MCF 10A (cell line): ENCODE measurements at regions not wholly inside any gene's neighbourhood (a gene's known extent, or its start where the extent isn't known, plus 50 kb on each side); places are given as distances from the start of the nearest gene placed in this dataset.

Source experiments
- BruUV-seq: library from RNA; stranded (reverse); fragments of 400-500 nt; replicated peaks from 2 replicates; lab custom pipeline; 2021; lab: Mats Ljungman, UMichigan
- CTCF ChIA-PET: fragments of 300-600 bp; sonication (Branson Sonifier 250); formaldehyde crosslinking; extraction: SDS; loops from one replicate; lab custom pipeline; 2021; ENCODE audit warnings: antibody characterized with exemption, inconsistent platforms; lab: Yijun Ruan, JAX
- POLR2A ChIA-PET: fragments of 300-600, 350-650 bp; sonication (Branson Sonifier 250); formaldehyde crosslinking; extraction: SDS; loops from one replicate; lab custom pipeline; 2020; ENCODE audit warnings: antibody characterized with exemption, inconsistent platforms; lab: Yijun Ruan, JAX
- DNase-seq: peaks from one replicate; pipeline ENCODE4 v3.0.0-alpha.2; 2018; ENCODE audit not compliant: unreplicated experiment
- H3K27ac Mint-ChIP-seq: one replicate; pipeline ENCODE4 v1.8.0; 2022; ENCODE audit warnings: mild to moderate bottlenecking, low read depth, mixed read lengths; ENCODE audit not compliant: unreplicated experiment
- H3K27me3 Mint-ChIP-seq: one replicate; pipeline ENCODE4 v1.8.0; 2022; ENCODE audit warnings: mixed read lengths; ENCODE audit not compliant: insufficient read depth, unreplicated experiment
- H3K36me3 Mint-ChIP-seq: one replicate; pipeline ENCODE4 v1.8.0; 2022; ENCODE audit warnings: mild to moderate bottlenecking, moderate library complexity, mixed read lengths; ENCODE audit not compliant: insufficient read depth, unreplicated experiment
- H3K4me1 Mint-ChIP-seq: one replicate; pipeline ENCODE4 v1.8.0; 2022; ENCODE audit warnings: mixed read lengths; ENCODE audit not compliant: insufficient read depth, unreplicated experiment
- H3K4me3 Mint-ChIP-seq: one replicate; pipeline ENCODE4 v1.8.0; 2022; ENCODE audit warnings: mild to moderate bottlenecking, moderate library complexity, mixed read lengths; ENCODE audit not compliant: unreplicated experiment
- H3K9me3 Mint-ChIP-seq: one replicate; pipeline ENCODE4 v1.8.0; 2022; ENCODE audit warnings: mixed read lengths; ENCODE audit not compliant: unreplicated experiment
- intact Hi-C: fragments of 100-400 bp; cut with micrococcal nuclease; formaldehyde crosslinking; loops from 2 replicates; pipeline ENCODE4 v1.14.1; 2022
- TF ChIP-seq, protein P1 (sequence below): fragments of 200-600 bp; IDR thresholded peaks from one replicate; pipeline ENCODE4 v1.8.0; 2022; ENCODE audit warnings: antibody characterized with exemption, mild to moderate bottlenecking; ENCODE audit not compliant: unreplicated experiment

DNA sequence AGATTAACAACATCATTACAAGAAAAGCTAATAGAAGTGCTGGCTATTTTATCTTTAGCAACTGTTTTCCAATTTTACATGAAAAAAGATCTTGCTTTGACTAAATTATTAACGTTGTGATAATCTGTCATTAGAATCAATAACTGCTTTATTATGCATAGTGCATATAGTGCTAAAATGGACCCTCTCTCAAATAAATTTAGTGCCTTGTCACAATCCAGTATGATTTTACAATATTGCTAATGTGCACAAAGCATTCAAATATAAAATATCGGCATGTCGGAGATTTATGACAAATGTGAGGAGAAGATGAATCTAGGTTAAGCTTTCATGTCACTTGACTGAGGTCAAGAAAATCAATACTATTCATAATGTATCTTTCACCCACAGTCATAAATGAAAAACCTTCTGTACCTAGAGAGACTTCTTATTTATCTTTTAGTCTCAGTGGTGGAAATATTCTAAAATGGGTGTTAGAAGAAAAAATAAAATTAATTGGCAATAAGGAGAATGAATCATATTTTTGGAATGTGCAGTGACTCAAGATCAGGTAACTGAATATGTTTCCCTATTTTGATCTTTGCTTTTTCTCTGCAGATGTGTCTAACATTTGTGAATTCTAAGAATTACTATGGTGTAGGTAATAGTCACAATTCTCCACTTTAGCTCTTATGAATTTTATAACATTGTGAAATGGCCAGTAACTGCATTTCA is 672.9 kb upstream of the GRAMD2B start:
- Mint-ChIP-seq H3K4me1 (peaks cover 18% of the 10 kb centered on the region), H3K9me3 (no peaks in the 10 kb centered on the region), H3K4me3 (no peak overlapping the region), H3K36me3 (no peaks in the 10 kb centered on the region), H3K27ac (no peak overlapping the region), H3K27me3 (no peaks in the 10 kb centered on the region)
- POLR2A ChIA-PET: interaction anchor here (0.6 to 0.8 kb wide), 2 partner anchors 204 to 739 kb away, joined by 3 to 4 read pairs; no protein-coding TSS in a partner anchor
- TF ChIP-seq, protein P1, sequence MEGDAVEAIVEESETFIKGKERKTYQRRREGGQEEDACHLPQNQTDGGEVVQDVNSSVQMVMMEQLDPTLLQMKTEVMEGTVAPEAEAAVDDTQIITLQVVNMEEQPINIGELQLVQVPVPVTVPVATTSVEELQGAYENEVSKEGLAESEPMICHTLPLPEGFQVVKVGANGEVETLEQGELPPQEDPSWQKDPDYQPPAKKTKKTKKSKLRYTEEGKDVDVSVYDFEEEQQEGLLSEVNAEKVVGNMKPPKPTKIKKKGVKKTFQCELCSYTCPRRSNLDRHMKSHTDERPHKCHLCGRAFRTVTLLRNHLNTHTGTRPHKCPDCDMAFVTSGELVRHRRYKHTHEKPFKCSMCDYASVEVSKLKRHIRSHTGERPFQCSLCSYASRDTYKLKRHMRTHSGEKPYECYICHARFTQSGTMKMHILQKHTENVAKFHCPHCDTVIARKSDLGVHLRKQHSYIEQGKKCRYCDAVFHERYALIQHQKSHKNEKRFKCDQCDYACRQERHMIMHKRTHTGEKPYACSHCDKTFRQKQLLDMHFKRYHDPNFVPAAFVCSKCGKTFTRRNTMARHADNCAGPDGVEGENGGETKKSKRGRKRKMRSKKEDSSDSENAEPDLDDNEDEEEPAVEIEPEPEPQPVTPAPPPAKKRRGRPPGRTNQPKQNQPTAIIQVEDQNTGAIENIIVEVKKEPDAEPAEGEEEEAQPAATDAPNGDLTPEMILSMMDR: no peak
- CTCF ChIA-PET: no interaction called here
- no TSS peak for BruUV-seq
- intact Hi-C loops: loop anchor here (10.0 kb wide), 1 partner anchor 336 kb away; no protein-coding TSS in a partner anchor
- DNase-seq: peak; percentile 18

DNA sequence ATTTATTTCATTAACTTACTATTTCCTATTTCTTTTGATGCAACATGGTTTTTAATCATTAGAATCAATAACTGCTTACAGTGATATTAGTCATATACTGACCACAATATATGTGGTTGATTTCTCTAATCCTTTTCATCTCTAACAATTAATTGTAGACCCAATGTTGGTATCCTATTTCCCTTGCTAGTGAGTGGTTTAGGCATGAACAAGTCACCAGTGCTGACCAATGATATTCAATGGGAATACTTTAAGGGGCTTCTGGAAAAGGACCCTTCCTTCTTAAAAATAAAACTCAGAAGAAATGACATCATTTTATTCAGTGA is 672.4 kb upstream of the GRAMD2B start:
- ChIA-PET CTCF (interaction anchor here (0.5 kb wide), 1 partner anchor 378 kb away, joined by 3 read pairs; no protein-coding TSS in a partner anchor), POLR2A (interaction anchor here (0.7 to 0.8 kb wide), 2 partner anchors 203 to 724 kb away, joined by 3 read pairs; no protein-coding TSS in a partner anchor)
- no TSS peak for BruUV-seq
- Mint-ChIP-seq H3K9me3 (no peaks in the 10 kb centered on the region), H3K4me1 (peaks cover 18% of the 10 kb centered on the region), H3K27me3 (no peaks in the 10 kb centered on the region), H3K27ac (no peak overlapping the region), H3K36me3 (no peaks in the 10 kb centered on the region), H3K4me3 (no peak overlapping the region)
- TF ChIP-seq, protein P1: no peak
- intact Hi-C loops: loop anchor here (10.0 kb wide), 1 partner anchor 336 kb away; no protein-coding TSS in a partner anchor
- no peak for DNase-seq

DNA sequence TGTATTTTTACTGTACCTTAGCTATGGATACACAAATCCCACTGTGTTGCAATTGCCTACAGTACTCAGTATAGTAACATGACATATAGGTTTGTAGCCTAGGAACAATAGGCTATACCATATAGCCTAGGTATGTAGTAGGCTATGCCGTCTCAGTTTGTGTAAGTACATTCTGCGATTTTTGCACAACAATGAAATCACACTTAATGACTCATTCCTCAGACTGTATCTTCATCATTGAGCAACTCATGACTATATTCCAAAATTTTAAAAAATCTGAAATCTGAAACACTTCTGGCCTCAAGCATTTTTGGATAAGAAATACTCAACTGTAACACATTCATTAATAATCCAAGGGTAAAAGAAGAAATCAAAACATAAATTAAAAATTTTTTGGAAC is 666.8 kb upstream of the GRAMD2B start:
- ChIA-PET CTCF (no interaction called here), POLR2A (no interaction called here)
- intact Hi-C loops: loop anchor here (10.0 kb wide), 1 partner anchor 342 kb away; no protein-coding TSS in a partner anchor
- Mint-ChIP-seq H3K4me3 (no peak overlapping the region), H3K27me3 (no peaks in the 10 kb centered on the region), H3K36me3 (no peaks in the 10 kb centered on the region), H3K27ac (no peak overlapping the region), H3K4me1 (peaks cover 10% of the 10 kb centered on the region), H3K9me3 (peaks cover 10% of the 10 kb centered on the region)
- TF ChIP-seq, protein P1: no peak
- no TSS peak for BruUV-seq
- DNase-seq: peak; percentile 62

DNA sequence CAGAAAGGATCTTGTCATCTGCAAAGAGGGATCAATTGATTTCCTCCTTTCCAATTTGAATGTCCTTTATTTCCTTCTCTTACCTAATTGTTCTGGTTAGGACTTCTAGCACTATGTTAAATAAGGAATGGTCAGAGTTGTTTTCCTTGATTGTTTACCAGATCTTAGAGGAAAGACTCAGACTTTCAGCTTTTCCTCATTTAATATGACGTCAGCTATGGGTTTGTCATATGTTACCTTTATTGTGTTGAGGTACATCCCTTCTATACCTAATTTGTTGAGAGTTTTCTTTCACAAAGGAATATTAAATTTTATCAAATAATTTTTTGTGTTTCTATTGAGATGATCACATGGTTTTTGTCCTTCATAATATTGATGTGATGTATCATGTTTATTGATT is 656.5 kb upstream of the GRAMD2B start:
- H3K27me3 Mint-ChIP-seq: no peaks in the 10 kb centered on the region
- intact Hi-C loops: no loop called here
- BruUV-seq: no TSS peak
- TF ChIP-seq, protein P1: no peak
- H3K4me3 Mint-ChIP-seq: no peak overlapping the region
- H3K27ac Mint-ChIP-seq: no peak overlapping the region
- H3K4me1 Mint-ChIP-seq: no peaks in the 10 kb centered on the region
- no peaks in the 10 kb centered on the region for H3K36me3 Mint-ChIP-seq
- ChIA-PET CTCF (no interaction called here), POLR2A (interaction anchor here (0.7 kb wide), 1 partner anchor 287 kb away, joined by 3 read pairs; no protein-coding TSS in a partner anchor)
- H3K9me3 Mint-ChIP-seq: peaks cover 7% of the 10 kb centered on the region
- DNase-seq: no peak
